ENCODE measurements at regions not wholly inside any gene's neighbourhood (a gene's known extent, or its start where the extent isn't known, plus 50 kb on each side); places are given as distances from the start of the nearest gene placed in this dataset.
A peak's percentile ranks its signal among the peaks of the same experiment; 100 is the strongest.

DNA sequence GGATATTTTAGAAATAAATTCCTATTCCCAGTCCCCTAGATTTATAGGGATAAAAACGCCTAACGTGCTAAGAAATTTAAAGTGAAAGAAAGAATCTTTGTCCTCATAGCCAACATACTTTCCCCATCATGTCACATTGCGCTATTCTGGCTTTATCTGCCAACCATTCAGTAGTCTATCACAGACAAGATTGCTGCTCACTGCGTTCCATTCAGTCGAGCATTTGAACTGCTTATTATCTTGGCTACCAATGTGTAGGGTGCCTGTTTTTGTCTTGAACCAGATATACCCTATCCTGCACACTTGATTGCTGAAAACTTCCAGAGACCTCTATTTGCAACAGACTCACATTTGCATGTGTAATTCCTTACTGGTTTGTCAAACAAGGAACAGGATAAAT, 751.5 kb downstream of the EPHA7 start:
- BruUV-seq (replicated peaks), result no TSS peak

DNA sequence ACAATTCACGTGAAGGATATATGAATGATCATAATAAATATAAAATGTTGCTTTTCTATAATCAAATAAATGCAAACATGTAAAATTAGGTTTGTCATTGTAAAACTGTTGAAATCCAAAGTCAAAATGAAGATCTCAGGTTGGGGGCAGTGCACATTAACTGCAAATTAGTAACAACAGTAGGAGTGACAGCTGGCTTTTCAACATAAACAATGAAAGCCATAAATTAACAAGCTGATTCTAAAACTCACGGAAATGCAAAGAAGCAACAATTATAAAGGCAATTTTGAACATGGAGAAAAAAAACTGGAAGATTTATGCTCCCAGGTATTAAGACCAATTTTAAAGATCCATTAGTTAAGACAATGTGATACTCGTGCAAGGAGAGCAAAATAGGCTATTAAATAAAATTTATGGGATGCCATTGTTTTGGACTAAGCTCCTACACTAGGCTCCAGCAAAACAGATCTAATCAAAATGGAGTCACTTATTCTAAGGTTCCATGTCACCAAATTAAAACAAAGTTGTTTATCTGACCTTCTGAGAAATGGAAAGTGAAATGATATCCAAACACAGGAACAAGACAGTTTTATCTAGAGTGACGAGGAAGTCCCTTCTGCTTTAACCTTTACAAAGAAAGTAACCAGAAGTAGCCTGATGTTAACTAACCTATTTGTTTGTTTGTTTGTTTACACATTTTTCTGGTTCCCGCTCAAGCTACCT, 770.8 kb downstream of the EPHA7 start:
- Histone ChIP-seq H3K9ac (ENCODE audit: low read length) (no peak overlapping the region), H3K9me3 (ENCODE audit: low read length) (no peaks in the 10 kb centered on the region), H3K4me3 (ENCODE audit: low read length) (no peak overlapping the region), H3F3A (ENCODE audit: low read length, unreplicated experiment) (no peaks in the 10 kb centered on the region), H3K27ac (ENCODE audit: low read length) (no peak overlapping the region), H2AFZ (ENCODE audit: low read length) (no peak overlapping the region), H3K4me1 (ENCODE audit: insufficient read depth, low read length) (no peaks in the 10 kb centered on the region), H3K36me3 (ENCODE audit: low read depth, low read length) (no peaks in the 10 kb centered on the region), H3K4me2 (ENCODE audit: low read length) (no peak overlapping the region), H3K9me2 (replicated peaks; ENCODE audit: low read length) (no peaks in the 10 kb centered on the region), H4K20me1 (ENCODE audit: low read length) (no peaks in the 10 kb centered on the region), H3K27me3 (ENCODE audit: low read length) (no peaks in the 10 kb centered on the region), H3K79me2 (ENCODE audit: low read length) (no peaks in the 10 kb centered on the region)
- no peak for TF ChIP-seq EZH2 (IDR thresholded peaks at IDR 0.05; ENCODE audit: low read length, unreplicated experiment)
- TF ChIP-seq, protein P1, sequence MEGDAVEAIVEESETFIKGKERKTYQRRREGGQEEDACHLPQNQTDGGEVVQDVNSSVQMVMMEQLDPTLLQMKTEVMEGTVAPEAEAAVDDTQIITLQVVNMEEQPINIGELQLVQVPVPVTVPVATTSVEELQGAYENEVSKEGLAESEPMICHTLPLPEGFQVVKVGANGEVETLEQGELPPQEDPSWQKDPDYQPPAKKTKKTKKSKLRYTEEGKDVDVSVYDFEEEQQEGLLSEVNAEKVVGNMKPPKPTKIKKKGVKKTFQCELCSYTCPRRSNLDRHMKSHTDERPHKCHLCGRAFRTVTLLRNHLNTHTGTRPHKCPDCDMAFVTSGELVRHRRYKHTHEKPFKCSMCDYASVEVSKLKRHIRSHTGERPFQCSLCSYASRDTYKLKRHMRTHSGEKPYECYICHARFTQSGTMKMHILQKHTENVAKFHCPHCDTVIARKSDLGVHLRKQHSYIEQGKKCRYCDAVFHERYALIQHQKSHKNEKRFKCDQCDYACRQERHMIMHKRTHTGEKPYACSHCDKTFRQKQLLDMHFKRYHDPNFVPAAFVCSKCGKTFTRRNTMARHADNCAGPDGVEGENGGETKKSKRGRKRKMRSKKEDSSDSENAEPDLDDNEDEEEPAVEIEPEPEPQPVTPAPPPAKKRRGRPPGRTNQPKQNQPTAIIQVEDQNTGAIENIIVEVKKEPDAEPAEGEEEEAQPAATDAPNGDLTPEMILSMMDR (conservative IDR thresholded peaks at IDR 0.05; ENCODE audit: low read depth, low read length), result no peak
- no peak for TF ChIP-seq EZH2phosphoT487 (IDR thresholded peaks at IDR 0.05; ENCODE audit: borderline replicate concordance, low read length)
- ChIA-PET CTCF (interaction anchor here (0.6 kb wide), 1 partner anchor 11 kb away, joined by 5 read pairs; no protein-coding TSS in a partner anchor), POLR2A (ENCODE audit: unreplicated experiment) (no interaction called here)
- no TSS peak for BruUV-seq (replicated peaks)
- ATAC-seq (no peak), DNase-seq (no peak)
- intact Hi-C loops (cut with micrococcal nuclease), result no loop called here

More for the DNA sequence above, 751.5 kb downstream of the EPHA7 start:
- H4K20me1 ChIP-seq (ENCODE audit: low read length), result no peaks in the 10 kb centered on the region
- no peak overlapping the region for H2AFZ ChIP-seq (ENCODE audit: low read length)
- H3K36me3 ChIP-seq (ENCODE audit: low read depth, low read length), result no peaks in the 10 kb centered on the region
- intact Hi-C loops (cut with micrococcal nuclease), result no loop called here
- H3K4me1 ChIP-seq (ENCODE audit: insufficient read depth, low read length), result peaks cover 6% of the 10 kb centered on the region; the same call in 1 of the 2 replicates
- DNase-seq (no peak), ATAC-seq (no peak)
- no peak overlapping the region for H3K4me2 ChIP-seq (ENCODE audit: low read length)
- no peak overlapping the region for H3K9ac ChIP-seq (ENCODE audit: low read length)
- no peaks in the 10 kb centered on the region for H3K9me3 ChIP-seq (ENCODE audit: low read length)
- H3K79me2 ChIP-seq (ENCODE audit: low read length), result no peaks in the 10 kb centered on the region
- no peaks in the 10 kb centered on the region for H3F3A ChIP-seq (ENCODE audit: low read length, unreplicated experiment)
- H3K27me3 ChIP-seq (ENCODE audit: low read length), result no peaks in the 10 kb centered on the region
- ChIA-PET CTCF (no interaction called here), POLR2A (ENCODE audit: unreplicated experiment) (no interaction called here)
- H3K27ac ChIP-seq (ENCODE audit: low read length), result no peak overlapping the region
- no peak overlapping the region for H3K4me3 ChIP-seq (ENCODE audit: low read length)
- no peaks in the 10 kb centered on the region for H3K9me2 ChIP-seq (replicated peaks; ENCODE audit: low read length)
- TF ChIP-seq EZH2 (IDR thresholded peaks at IDR 0.05; ENCODE audit: low read length, unreplicated experiment), result no peak
- TF ChIP-seq, protein P1 (conservative IDR thresholded peaks at IDR 0.05; ENCODE audit: low read depth, low read length), result no peak
- no peak for TF ChIP-seq EZH2phosphoT487 (IDR thresholded peaks at IDR 0.05; ENCODE audit: borderline replicate concordance, low read length)

DNA sequence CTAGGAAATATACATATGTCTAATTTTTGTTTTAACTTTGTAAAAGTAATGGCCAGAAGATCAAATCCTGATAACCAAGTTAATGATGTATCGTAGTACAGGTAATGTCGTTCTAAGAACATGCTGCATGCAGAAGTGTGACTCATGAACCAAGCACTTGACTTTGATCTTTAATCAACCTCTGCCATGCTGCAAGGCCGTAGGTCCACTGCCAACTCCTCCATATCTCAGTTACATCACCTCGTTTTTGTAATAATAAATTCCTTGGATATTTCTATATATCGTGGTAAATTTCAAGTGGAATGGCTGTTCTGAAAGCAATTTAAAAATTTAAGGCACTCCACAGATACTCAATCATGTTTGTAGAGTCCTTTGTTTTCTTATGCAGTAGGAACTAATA, 771.7 kb downstream of the EPHA7 start:
- no peak for TF ChIP-seq EZH2phosphoT487 (IDR thresholded peaks at IDR 0.05; ENCODE audit: borderline replicate concordance, low read length)
- TF ChIP-seq, protein P1 (conservative IDR thresholded peaks at IDR 0.05; ENCODE audit: low read depth, low read length), result no peak
- ChIA-PET CTCF (no interaction called here), POLR2A (ENCODE audit: unreplicated experiment) (no interaction called here)
- Histone ChIP-seq H3K4me3 (ENCODE audit: low read length) (no peak overlapping the region), H3K4me2 (ENCODE audit: low read length) (no peak overlapping the region), H3K27me3 (ENCODE audit: low read length) (no peaks in the 10 kb centered on the region), H3K9ac (ENCODE audit: low read length) (no peak overlapping the region), H3K9me2 (replicated peaks; ENCODE audit: low read length) (no peaks in the 10 kb centered on the region), H4K20me1 (ENCODE audit: low read length) (no peaks in the 10 kb centered on the region), H3K36me3 (ENCODE audit: low read depth, low read length) (no peaks in the 10 kb centered on the region), H3K4me1 (ENCODE audit: insufficient read depth, low read length) (no peaks in the 10 kb centered on the region), H3K79me2 (ENCODE audit: low read length) (no peaks in the 10 kb centered on the region), H3F3A (ENCODE audit: low read length, unreplicated experiment) (no peaks in the 10 kb centered on the region), H3K27ac (ENCODE audit: low read length) (no peak overlapping the region), H3K9me3 (ENCODE audit: low read length) (no peaks in the 10 kb centered on the region), H2AFZ (ENCODE audit: low read length) (no peak overlapping the region)
- intact Hi-C loops (cut with micrococcal nuclease), result no loop called here
- DNase-seq (peak; percentile 18), ATAC-seq (no peak)
- no TSS peak for BruUV-seq (replicated peaks)

Data from PC-3 (cell line).